ENCODE measurements at regions not wholly inside any gene's neighbourhood (a gene's known extent, or its start where the extent isn't known, plus 50 kb on each side); places are given as distances from the start of the nearest gene placed in this dataset.

- no peak for TF ChIP-seq CTCF (IDR thresholded peaks at IDR 0.05)
- no peak for TF ChIP-seq POLR2A (IDR thresholded peaks at IDR 0.05)
These were observed 723.2 kb downstream of the UQCRFS1 start for GRCh38 chr19:28489776-28490175.
